ENCODE measurements at regions not wholly inside any gene's neighbourhood (a gene's known extent, or its start where the extent isn't known, plus 50 kb on each side); places are given as distances from the start of the nearest gene placed in this dataset.

DNA sequence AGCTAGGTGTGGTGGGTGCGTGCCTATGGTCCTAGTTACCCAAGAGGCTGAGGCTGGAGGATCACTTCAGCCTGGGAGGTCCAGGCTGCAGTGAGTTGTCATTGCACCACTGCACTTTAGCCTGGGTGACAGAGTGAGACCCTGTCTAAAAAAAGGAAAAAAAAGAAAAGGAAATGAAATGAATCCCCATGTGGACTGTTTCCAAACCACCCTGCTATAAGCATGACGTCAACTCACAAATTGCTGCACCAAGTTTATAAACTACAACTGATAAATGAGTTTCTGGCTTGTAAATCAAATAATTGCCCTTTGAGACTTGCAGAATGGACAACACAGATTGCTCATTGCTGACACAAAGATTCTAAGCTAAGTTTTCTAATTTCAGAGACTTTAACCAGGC lies 51.0 kb upstream of the STK38L start:
- no peak overlapping the region for H2BK5ac ChIP-seq (ENCODE audit: insufficient read length, low read length)
- H3K27me3 ChIP-seq (ENCODE audit: insufficient read depth, low read length), result no peaks in the 10 kb centered on the region
- no peak overlapping the region for H2BK15ac ChIP-seq (ENCODE audit: low read depth, low read length)
- H3K79me1 ChIP-seq (ENCODE audit: insufficient read depth, low read depth, low read length, poor library complexity, severe bottlenecking), result no peaks in the 10 kb centered on the region
- H3K56ac ChIP-seq (ENCODE audit: insufficient read length, low read depth, low read length), result no peak overlapping the region
- H3K23ac ChIP-seq (ENCODE audit: insufficient read length, low read depth, low read length), result no peak overlapping the region
- H3K27ac ChIP-seq (ENCODE audit: insufficient read length, low read depth, low read length), result no peak overlapping the region
- H4K20me1 ChIP-seq (ENCODE audit: control insufficient read depth, insufficient read depth, insufficient read length), result no peaks in the 10 kb centered on the region
- H3K4me1 ChIP-seq (ENCODE audit: insufficient read depth, low read length), result no peaks in the 10 kb centered on the region
- H3K9me3 Mint-ChIP-seq, result no peaks in the 10 kb centered on the region
- no peaks in the 10 kb centered on the region for H3K23me2 ChIP-seq (ENCODE audit: insufficient read length, low read depth, low read length, poor library complexity, severe bottlenecking)
- no peak overlapping the region for H4K91ac ChIP-seq (ENCODE audit: insufficient read length, low read depth, low read length)
- H3K14ac ChIP-seq (ENCODE audit: insufficient read depth, low read length), result no peak overlapping the region
- H3K4ac ChIP-seq (ENCODE audit: low read depth, low read length), result no peak overlapping the region
- H4K8ac ChIP-seq (replicated peaks; ENCODE audit: insufficient read length, low read depth, low read length), result no peak overlapping the region
- no CpG with 5 or more reads among the region's 2 CpGs for WGBS (ENCODE audit: extremely low coverage, insufficient read length, low lambda C conversion rate)
- no peak overlapping the region for H3K27ac Mint-ChIP-seq
- no peaks in the 10 kb centered on the region for H3K27me3 Mint-ChIP-seq (ENCODE audit: low read depth)
- no peak overlapping the region for H3K4me2 ChIP-seq (ENCODE audit: insufficient read depth, insufficient read length, low read length)
- no peak overlapping the region for H3K9ac ChIP-seq (ENCODE audit: extremely low read depth, insufficient read length, low read length)
- no peak overlapping the region for H4K5ac ChIP-seq (ENCODE audit: insufficient read length, low read depth, low read length)
- no peak overlapping the region for H2BK12ac ChIP-seq (ENCODE audit: insufficient read length, low read depth, low read length)
- no peaks in the 10 kb centered on the region for H3K9me3 ChIP-seq (ENCODE audit: control insufficient read depth, low read depth, low read length)
- no peak for DNase-seq
- TF ChIP-seq, protein P1, sequence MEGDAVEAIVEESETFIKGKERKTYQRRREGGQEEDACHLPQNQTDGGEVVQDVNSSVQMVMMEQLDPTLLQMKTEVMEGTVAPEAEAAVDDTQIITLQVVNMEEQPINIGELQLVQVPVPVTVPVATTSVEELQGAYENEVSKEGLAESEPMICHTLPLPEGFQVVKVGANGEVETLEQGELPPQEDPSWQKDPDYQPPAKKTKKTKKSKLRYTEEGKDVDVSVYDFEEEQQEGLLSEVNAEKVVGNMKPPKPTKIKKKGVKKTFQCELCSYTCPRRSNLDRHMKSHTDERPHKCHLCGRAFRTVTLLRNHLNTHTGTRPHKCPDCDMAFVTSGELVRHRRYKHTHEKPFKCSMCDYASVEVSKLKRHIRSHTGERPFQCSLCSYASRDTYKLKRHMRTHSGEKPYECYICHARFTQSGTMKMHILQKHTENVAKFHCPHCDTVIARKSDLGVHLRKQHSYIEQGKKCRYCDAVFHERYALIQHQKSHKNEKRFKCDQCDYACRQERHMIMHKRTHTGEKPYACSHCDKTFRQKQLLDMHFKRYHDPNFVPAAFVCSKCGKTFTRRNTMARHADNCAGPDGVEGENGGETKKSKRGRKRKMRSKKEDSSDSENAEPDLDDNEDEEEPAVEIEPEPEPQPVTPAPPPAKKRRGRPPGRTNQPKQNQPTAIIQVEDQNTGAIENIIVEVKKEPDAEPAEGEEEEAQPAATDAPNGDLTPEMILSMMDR (conservative IDR thresholded peaks at IDR 0.05), result no peak
- no peak overlapping the region for H2AK5ac ChIP-seq (ENCODE audit: insufficient read length, low read length)
- H3K36me3 Mint-ChIP-seq (ENCODE audit: insufficient read depth in 1 of 3, low read depth in 3 of 3), result no peaks in the 10 kb centered on the region
- no peak overlapping the region for H3T11ph ChIP-seq (ENCODE audit: low read length)
- no peak overlapping the region for H3K4me3 Mint-ChIP-seq
- no peak overlapping the region for H2BK20ac ChIP-seq (ENCODE audit: low read depth, low read length, poor library complexity, severe bottlenecking)
- no peak overlapping the region for H2AFZ ChIP-seq (ENCODE audit: low read length)
- no peak overlapping the region for H2BK120ac ChIP-seq (ENCODE audit: low read depth, low read length, poor library complexity, severe bottlenecking)
- H3K79me2 ChIP-seq (ENCODE audit: insufficient read depth, low read length), result no peaks in the 10 kb centered on the region
- peaks cover 0 to 4% of the 10 kb centered on the region in 2 experiments; a peak in 1 of 4 replicates for H3K4me1 Mint-ChIP-seq
- H3K18ac ChIP-seq (ENCODE audit: insufficient read length, low read depth, low read length), result no peak overlapping the region
